GM21367 (cell line): ENCODE measurements at regions not wholly inside any gene's neighbourhood (a gene's known extent, or its start where the extent isn't known, plus 50 kb on each side); places are given as distances from the start of the nearest gene placed in this dataset.
"Not testable (repeated sequence)": the region's sequence is repeated elsewhere in the genome, so short reads cannot be mapped to it uniquely, and the experiment has no call there.

Experiments
- ATAC-seq: cut with Tn5 transposase; IDR thresholded peaks from one replicate; pipeline ENCODE4 v1.9.1; 2021; ENCODE audit not compliant: unreplicated experiment

- ATAC-seq: no peak
Observed at GRCh38 chr12:87596134-87596533, 433.1 kb downstream of the C12orf50 start.

GRCh38 chr12:87585882-87586557, 443.2 kb downstream of the C12orf50 start:
- no peak for ATAC-seq

- not testable (repeated sequence) for ATAC-seq
Observed at GRCh38 chr12:87579091-87579490, 450.1 kb downstream of the C12orf50 start.

GRCh38 chr12:87575906-87576305, 453.3 kb downstream of the C12orf50 start:
- no peak for ATAC-seq

- not testable (repeated sequence) for ATAC-seq
Observed at GRCh38 chr12:87566918-87567317, 462.3 kb downstream of the C12orf50 start.

GRCh38 chr12:87556985-87557384, 472.2 kb downstream of the C12orf50 start:
- no peak for ATAC-seq

DNA sequence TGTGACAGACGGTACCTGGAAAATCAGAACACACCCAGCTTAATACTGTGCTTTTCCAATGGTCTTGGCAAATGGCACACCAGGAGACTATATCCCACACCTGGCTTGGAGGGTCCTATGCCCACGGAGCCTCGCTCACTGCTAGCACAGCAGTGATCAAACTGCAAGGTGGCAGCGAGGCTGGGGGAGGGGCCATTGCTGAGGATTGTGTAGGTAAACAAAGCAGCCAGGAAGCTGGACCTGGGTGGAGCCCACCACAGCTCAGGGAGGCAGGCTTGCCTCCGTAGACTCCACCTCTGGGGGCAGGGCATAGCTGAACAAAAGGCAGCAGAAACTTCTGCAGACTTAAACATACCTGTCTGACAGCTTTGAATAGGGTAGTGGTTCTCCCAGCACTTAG, 498.0 kb downstream of the C12orf50 start:
- not testable (repeated sequence) for ATAC-seq

- ATAC-seq: no peak
Observed at GRCh38 chr12:87529413-87529812, 499.8 kb downstream of the C12orf50 start.

DNA sequence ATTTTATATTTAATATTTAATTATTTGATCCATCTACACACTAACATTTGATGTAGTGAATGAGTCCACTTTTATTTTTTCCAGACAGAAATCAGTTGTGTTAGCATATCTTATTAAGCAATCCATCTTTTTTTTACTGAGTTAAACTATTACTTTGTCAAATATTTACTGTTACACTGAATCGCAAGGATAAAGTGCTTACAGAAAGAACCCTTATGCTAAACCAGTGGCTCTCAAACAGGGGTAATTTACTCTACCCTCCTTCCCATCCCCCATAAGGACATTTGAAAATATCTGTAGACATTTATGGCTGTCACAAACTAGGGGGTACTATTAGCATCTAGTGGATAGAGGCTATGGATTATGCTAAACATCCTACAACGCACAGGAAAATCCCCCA, 508.2 kb downstream of the C12orf50 start:
- ATAC-seq: no peak

DNA sequence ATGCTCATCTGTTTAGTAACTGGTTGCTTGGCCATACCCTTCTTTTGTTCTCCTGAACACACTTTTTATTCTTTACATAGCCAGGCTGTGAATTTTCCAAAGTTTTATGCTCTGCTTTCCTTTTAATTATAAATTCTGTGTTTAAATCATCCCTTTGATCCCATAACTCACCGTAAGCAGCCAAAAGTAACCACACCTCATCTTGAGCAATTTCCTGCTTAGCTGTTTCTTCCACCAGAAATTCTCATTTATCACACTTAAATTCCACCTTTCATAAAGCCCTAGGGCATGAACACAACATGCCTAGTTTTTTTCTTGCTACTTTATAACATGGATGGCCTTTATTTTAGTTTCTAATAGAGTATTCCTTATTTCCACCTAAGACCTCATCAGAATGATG, 510.7 kb downstream of the C12orf50 start:
- no peak for ATAC-seq

DNA sequence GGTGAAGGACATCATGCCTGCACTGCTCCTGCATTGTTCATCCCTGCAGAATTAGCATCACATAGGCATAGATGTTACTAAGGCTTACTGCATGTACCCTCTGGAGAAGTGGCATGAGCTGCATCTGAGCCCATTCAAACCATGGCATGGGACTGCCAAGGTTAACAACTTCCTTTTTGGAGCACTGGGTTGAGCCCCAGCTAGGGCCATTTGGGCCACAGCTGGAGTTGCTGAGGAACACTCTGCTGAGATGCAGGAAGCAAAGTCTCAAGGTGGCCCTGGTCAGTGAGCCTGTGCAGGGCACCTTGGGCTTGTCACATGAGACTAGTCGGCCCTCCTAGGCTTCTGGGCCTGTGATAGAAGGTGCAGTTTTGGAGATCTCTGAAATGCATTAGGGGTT, 511.2 kb downstream of the C12orf50 start:
- no peak for ATAC-seq

DNA sequence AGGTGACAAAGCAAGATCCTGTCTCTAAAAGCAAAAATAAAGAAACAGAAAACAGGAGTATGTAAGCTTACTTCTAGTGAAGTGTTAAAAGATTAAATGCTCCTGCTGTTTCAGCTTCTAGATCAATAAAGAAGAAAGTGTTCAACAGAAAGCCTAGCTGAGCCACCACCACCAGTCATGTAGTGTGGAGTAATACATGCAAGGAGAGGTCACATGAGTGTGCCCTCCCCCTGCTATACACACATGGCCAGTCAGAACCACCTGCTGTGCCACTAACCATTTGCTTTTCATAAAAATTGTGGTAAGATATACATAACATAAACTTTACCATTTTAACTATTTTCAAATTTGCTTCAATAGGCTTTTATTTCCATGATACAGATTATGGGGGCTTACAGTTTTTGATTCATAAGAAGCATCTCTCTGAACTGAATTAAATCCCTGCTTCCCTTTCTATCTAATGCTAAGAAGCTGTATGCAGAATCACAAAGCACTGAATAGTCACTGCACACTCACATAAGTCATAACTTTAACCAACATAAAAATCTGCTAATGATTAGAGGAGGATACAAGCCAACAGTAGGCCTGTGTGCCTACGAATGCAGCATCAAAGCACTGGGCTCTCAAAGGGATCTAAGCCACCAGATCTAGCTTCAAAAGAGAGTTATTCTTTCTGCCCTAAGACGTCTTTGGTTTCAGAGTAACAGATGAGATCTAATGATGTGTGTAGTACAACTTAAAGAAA, 515.5 kb downstream of the C12orf50 start:
- ATAC-seq: no peak

DNA sequence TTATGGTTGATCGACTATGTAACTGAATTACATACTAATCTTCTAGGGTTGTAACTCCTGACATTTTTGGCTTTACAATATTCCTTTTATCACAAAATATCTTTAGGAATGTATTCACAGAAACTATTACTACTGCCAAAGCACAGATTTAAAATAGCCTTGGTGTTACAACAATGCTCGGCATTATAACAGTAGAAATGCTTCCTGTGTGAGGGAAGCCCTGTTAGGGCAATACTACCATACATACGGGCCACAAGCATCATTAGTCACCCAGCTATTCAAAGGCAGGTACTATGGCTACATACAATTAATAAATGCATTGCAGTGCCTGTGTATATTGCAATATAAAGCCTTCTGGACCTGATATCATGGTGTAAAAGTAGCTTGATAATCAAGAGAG, 517.8 kb downstream of the C12orf50 start:
- ATAC-seq: no peak

DNA sequence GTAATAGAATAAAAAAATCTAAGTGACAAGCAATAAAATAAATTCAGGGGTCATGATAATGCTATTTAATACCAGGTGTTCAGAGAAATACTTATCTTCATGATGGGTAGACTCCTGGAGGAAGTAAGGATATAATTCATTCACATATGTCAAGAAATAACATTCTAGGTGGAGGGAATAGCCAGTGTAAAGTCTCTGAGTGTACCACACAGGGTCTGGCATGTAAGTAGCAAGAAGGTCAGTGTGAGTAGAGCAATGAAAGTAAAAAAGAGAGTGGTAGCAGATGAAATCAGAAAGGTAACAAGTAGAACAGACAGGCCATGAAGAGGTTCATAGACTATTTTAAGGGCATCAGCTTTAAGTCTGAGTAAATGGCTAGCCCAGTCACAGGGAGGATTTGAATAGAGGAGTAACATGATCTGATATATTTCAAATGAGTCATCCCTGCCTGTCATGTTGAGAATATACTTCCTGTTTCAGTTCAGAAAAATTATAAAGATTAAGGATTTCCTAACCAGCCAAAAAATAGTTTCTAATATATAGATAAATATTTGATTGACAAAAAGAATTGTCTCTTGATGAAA, 519.9 kb downstream of the C12orf50 start:
- ATAC-seq: no peak

DNA sequence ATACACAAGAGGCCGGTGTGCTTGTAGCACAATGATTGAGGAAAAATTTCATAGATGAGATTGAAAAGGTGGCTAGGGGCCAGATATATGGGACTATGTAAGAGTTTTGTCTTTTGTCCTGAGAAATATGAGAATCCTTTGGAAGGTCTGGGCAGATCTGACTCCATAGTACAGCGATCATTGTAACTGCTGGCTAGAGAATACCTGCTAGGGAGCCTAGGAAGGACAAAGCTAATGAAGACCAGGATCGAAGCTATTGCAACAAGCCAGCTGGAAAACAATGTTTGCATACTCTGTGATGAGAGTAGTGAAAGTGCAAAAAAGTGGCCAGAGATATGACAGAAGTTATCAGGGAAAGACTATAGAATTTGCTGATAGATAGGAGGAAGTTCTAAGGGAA, 537.6 kb downstream of the C12orf50 start:
- ATAC-seq: no peak

- no peak for ATAC-seq
Observed at GRCh38 chr12:87491089-87491488, 538.1 kb downstream of the C12orf50 start.

DNA sequence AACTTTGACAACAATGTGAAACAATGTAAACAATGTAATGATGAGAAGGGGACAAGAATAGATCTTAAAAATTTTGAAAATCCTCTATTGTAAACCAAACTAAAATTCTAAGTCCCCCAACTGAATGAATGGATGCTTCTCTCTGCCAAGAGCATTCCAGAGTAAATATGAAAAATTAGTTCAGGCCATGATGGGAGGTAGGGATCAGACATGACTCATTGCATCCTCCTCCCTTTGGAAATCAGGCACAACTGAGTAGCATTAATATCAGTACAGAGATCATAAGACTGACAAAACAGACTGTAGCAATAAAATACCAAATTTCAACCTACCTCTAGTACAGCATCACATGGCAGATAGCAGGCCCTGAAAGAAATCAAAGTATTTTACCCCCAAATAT, 559.9 kb downstream of the C12orf50 start:
- ATAC-seq: no peak

DNA sequence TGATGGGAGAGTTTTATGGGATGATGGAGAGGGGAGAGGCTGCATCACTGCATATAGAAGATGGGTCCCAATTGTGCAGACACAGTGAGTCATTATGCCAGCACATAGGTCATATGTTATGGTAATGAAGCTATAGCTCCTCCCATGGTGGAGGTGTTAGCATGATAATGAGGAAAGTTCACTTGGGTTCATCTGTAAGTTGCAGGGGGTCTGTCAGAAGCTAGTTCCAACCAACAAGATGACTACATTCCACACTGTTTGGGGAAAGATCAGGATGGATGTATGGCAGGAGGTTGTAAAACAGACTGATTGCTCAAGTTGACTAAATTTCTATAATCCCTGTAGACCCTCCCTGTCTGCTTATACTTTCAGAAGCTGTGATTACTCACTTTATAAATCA, 561.3 kb downstream of the C12orf50 start:
- ATAC-seq: no peak

DNA sequence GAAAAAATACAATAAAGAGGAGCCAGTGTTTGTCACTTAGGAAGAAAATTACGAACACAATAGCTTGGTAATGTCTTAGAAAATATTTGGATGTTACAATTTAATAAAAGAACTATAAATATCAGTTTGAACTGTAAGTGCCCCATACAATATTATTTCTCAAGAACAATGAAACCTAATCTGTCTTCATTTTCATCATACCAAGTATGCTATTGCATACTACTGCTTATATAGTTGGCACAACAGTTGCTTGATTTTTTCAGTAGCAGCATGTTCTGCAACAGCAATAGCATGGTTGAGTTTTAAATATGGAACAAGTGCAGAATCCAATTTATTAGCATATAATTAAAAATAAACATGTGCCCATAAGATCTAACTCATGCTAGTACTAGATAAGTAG, 564.6 kb downstream of the C12orf50 start:
- ATAC-seq: no peak

DNA sequence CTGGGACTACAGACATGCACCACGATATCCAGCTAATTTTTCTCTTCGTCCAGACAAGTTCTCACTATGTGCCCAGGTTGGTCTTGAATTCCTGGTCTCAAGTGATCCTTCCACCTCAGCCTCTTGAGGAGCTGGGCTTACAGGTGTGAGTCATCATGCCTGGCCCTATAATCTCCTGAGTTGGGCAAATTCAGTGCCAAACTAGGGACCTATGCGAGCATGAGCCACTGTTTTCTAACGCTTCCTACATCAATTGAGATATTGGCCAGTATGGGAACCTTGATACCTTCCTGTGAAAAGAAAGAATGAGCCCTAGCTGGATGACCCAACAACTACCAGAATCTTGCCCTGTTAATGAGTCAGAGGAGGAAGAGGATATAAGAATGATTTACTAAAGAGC, 585.2 kb downstream of the C12orf50 start:
- ATAC-seq: no peak

GRCh38 chr12:87441511-87441910, 587.7 kb downstream of the C12orf50 start:
- no peak for ATAC-seq
